Caco-2 (cell line): ENCODE measurements at regions not wholly inside any gene's neighbourhood (a gene's known extent, or its start where the extent isn't known, plus 50 kb on each side); places are given as distances from the start of the nearest gene placed in this dataset.

ENCODE experiments used
- BruUV-seq: library from RNA; stranded (reverse); fragments of 400-500 nt; replicated peaks from 2 replicates; lab custom pipeline; 2021; lab: Mats Ljungman, UMichigan
- CTCF ChIA-PET: fragments of 300-600 bp; sonication (Branson Sonifier 250); formaldehyde crosslinking; loops from one replicate; lab custom pipeline; 2022; ENCODE audit warnings: antibody characterized with exemption; lab: Charles Lee
- POLR2A ChIA-PET: fragments of 300-600 bp; sonication (Branson Sonifier 250); formaldehyde crosslinking; loops from one replicate; lab custom pipeline; 2022; ENCODE audit warnings: antibody characterized with exemption; lab: Charles Lee
- DNase-seq, 2 experiments: peaks; one replicate each; pipeline versions ENCODE4 v3.0.0 to v3.0.0-alpha.2; 2020 to 2022
- H3K27me3 ChIP-seq: replicated peaks from 2 replicates; pipeline ENCODE4 v1.6.0; 2011; ENCODE audit warnings: low read length; ENCODE audit not compliant: control insufficient read depth, insufficient read depth
- H3K36me3 ChIP-seq: 2 replicates; pipeline ENCODE4 v1.5.1; 2011; ENCODE audit warnings: low read length; ENCODE audit not compliant: control insufficient read depth, insufficient read depth
- H3K4me1 ChIP-seq: fragments of 250-450 bp; sonication (Bioruptor Pico); 2 replicates; pipeline ENCODE4 v1.5.1; 2020; ENCODE audit warnings: mild to moderate bottlenecking
- H3K4me3 ChIP-seq: 2 replicates; pipeline ENCODE4 v1.5.1; 2011; ENCODE audit warnings: low read depth, mild to moderate bottlenecking, control low read depth, low read length
- H3K9me3 ChIP-seq: fragments of 250-450 bp; sonication (Bioruptor Pico); 2 replicates; pipeline ENCODE4 v1.5.1; 2020; ENCODE audit warnings: mild to moderate bottlenecking, moderate library complexity
- H3K27ac Mint-ChIP-seq: one replicate; pipeline ENCODE4 v1.8.0; 2022; ENCODE audit warnings: mixed read lengths; ENCODE audit not compliant: unreplicated experiment
- H3K27me3 Mint-ChIP-seq: one replicate; pipeline ENCODE4 v1.8.0; 2022; ENCODE audit warnings: mixed read lengths; ENCODE audit not compliant: insufficient read depth, unreplicated experiment
- H3K36me3 Mint-ChIP-seq: one replicate; pipeline ENCODE4 v1.8.0; 2022; ENCODE audit warnings: mild to moderate bottlenecking, mixed read lengths; ENCODE audit not compliant: insufficient read depth, unreplicated experiment
- H3K4me1 Mint-ChIP-seq: one replicate; pipeline ENCODE4 v1.8.0; 2022; ENCODE audit warnings: low read depth, mixed read lengths; ENCODE audit not compliant: unreplicated experiment
- H3K4me3 Mint-ChIP-seq: one replicate; pipeline ENCODE4 v1.8.0; 2022; ENCODE audit warnings: mild to moderate bottlenecking, moderate library complexity, mixed read lengths; ENCODE audit not compliant: unreplicated experiment
- H3K9me3 Mint-ChIP-seq: one replicate; pipeline ENCODE4 v1.8.0; 2022; ENCODE audit warnings: mixed read lengths; ENCODE audit not compliant: unreplicated experiment
- intact Hi-C: fragments of 100-400 bp; cut with micrococcal nuclease; formaldehyde crosslinking; loops from one replicate; pipeline ENCODE4 v1.10.0; 2022; ENCODE audit not compliant: unreplicated experiment
- TF ChIP-seq, protein P1 (sequence below), 2 experiments: fragments of 200-600 bp in 1 of 2; IDR thresholded peaks; 1 replicate in 1 of 2; 2 replicates in 1 of 2; pipeline versions ENCODE4 v1.5.1 to v1.8.0; 2011 to 2022; ENCODE audit warnings: antibody characterized with exemption in 1 of 2, control low read depth in 1 of 2, inconsistent platforms in 1 of 2, low read depth in 1 of 2, low read length in 1 of 2, mild to moderate bottlenecking in 1 of 2, moderate library complexity in 1 of 2; ENCODE audit not compliant: insufficient read depth in 1 of 2, severe bottlenecking in 1 of 2, unreplicated experiment in 1 of 2

DNA sequence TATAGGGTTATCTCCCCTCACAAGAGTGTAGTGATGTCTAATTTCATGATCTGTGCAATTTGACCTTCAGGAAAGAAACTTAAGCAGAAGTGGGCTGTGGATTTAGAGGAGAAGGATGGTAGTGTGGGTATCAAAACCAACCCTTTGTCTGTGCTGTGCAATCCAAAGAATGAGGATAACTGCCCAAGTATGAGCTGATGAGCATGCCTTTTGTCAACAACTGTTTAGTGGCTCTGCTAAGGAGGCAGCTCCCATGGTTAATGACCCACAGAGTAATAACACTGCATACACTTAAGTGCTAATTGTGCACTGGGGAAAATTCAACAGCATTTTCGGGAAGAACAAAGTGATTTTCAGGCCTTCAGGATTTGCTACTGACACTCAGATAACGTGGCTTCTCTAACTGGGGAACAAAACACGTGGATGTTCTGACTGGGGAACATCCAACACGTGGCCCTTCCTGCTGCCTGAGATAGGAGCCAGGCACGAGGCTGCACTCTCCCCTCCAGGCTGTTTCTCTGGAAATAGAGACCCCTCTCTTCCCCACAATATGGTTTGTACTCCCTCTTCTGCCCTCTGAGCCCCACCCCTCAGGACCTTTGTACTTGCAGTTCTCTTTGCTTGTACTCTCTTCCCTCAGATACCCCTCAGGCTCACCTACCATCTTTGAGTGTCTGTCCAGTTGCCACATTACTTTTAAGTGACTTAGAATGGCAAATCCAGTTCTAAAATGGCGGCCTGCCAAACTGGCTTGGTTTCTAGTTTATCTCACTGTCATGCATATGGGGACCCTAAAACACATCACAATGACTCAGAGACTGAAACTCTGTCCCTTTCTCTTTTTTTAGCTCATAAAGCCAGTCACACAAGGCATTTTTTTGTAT, 234.9 kb upstream of the POU2AF2 start:
- peaks cover 30% of the 10 kb centered on the region for H3K27me3 Mint-ChIP-seq

GRCh38 chr11:111006227-111006626, 239.3 kb upstream of the POU2AF2 start:
- H3K9me3 ChIP-seq: no peaks in the 10 kb centered on the region
- H3K4me3 ChIP-seq: no peak overlapping the region
- Mint-ChIP-seq H3K36me3 (no peaks in the 10 kb centered on the region), H3K4me3 (no peak overlapping the region), H3K27ac (no peak overlapping the region), H3K4me1 (no peaks in the 10 kb centered on the region), H3K27me3 (peaks cover 16% of the 10 kb centered on the region), H3K9me3 (no peaks in the 10 kb centered on the region)
- no peaks in the 10 kb centered on the region for H3K4me1 ChIP-seq
- no TSS peak for BruUV-seq
- intact Hi-C loops: no loop called here
- CTCF ChIA-PET: no interaction called here
- H3K27me3 ChIP-seq: no peaks in the 10 kb centered on the region; the same call in none of the 2 replicates
- TF ChIP-seq, protein P1, sequence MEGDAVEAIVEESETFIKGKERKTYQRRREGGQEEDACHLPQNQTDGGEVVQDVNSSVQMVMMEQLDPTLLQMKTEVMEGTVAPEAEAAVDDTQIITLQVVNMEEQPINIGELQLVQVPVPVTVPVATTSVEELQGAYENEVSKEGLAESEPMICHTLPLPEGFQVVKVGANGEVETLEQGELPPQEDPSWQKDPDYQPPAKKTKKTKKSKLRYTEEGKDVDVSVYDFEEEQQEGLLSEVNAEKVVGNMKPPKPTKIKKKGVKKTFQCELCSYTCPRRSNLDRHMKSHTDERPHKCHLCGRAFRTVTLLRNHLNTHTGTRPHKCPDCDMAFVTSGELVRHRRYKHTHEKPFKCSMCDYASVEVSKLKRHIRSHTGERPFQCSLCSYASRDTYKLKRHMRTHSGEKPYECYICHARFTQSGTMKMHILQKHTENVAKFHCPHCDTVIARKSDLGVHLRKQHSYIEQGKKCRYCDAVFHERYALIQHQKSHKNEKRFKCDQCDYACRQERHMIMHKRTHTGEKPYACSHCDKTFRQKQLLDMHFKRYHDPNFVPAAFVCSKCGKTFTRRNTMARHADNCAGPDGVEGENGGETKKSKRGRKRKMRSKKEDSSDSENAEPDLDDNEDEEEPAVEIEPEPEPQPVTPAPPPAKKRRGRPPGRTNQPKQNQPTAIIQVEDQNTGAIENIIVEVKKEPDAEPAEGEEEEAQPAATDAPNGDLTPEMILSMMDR (IDR thresholded peaks at IDR 0.05; ENCODE audit: insufficient read depth in 1 of 2, low read depth in 1 of 2, low read length in 1 of 2, severe bottlenecking in 1 of 2, unreplicated experiment in 1 of 2): no peak
- DNase-seq: no peak
- POLR2A ChIA-PET: interaction anchor here (0.6 kb wide), 1 partner anchor 12 kb away, joined by 4 read pairs; no protein-coding TSS in a partner anchor
- H3K36me3 ChIP-seq: no peaks in the 10 kb centered on the region

More for the DNA sequence above, 234.9 kb upstream of the POU2AF2 start:
- TF ChIP-seq, protein P1 (IDR thresholded peaks at IDR 0.05; ENCODE audit: insufficient read depth in 1 of 2, low read depth in 1 of 2, low read length in 1 of 2, severe bottlenecking in 1 of 2, unreplicated experiment in 1 of 2): no peak
- BruUV-seq: no TSS peak
- no peak for DNase-seq
- ChIA-PET POLR2A (no interaction called here), CTCF (no interaction called here)
- Histone ChIP-seq H3K4me3 (no peak overlapping the region), H3K36me3 (no peaks in the 10 kb centered on the region), H3K27me3 (peaks cover 1% of the 10 kb centered on the region), H3K9me3 (no peaks in the 10 kb centered on the region), H3K4me1 (no peaks in the 10 kb centered on the region)
- Mint-ChIP-seq H3K4me3 (no peak overlapping the region), H3K9me3 (no peaks in the 10 kb centered on the region), H3K4me1 (no peaks in the 10 kb centered on the region), H3K36me3 (no peaks in the 10 kb centered on the region), H3K27ac (no peak overlapping the region)
- intact Hi-C loops: no loop called here

- POLR2A ChIA-PET: no interaction called here
Observed at GRCh38 chr11:111001986-111002611, 243.4 kb upstream of the POU2AF2 start.

More at GRCh38 chr11:111001986-111002611, 243.4 kb upstream of the POU2AF2 start:
- TF ChIP-seq, protein P1 (IDR thresholded peaks at IDR 0.05; ENCODE audit: insufficient read depth in 1 of 2, low read depth in 1 of 2, low read length in 1 of 2, severe bottlenecking in 1 of 2, unreplicated experiment in 1 of 2): no peak
- Mint-ChIP-seq H3K4me3 (no peak overlapping the region), H3K36me3 (no peaks in the 10 kb centered on the region), H3K27me3 (peaks cover 1% of the 10 kb centered on the region), H3K27ac (no peak overlapping the region), H3K9me3 (no peaks in the 10 kb centered on the region), H3K4me1 (no peaks in the 10 kb centered on the region)
- Histone ChIP-seq H3K27me3 (no peaks in the 10 kb centered on the region; the same call in 1 of the 2 replicates), H3K36me3 (no peaks in the 10 kb centered on the region), H3K4me1 (no peaks in the 10 kb centered on the region), H3K4me3 (no peak overlapping the region), H3K9me3 (no peaks in the 10 kb centered on the region)
- CTCF ChIA-PET: interaction anchor here (0.6 kb wide), 1 partner anchor 16 kb away, joined by 3 read pairs; no protein-coding TSS in a partner anchor
- intact Hi-C loops: no loop called here
- no TSS peak for BruUV-seq
- DNase-seq: no peak
